GM18951 (cell line): ENCODE measurements at regions not wholly inside any gene's neighbourhood (a gene's known extent, or its start where the extent isn't known, plus 50 kb on each side); places are given as distances from the start of the nearest gene placed in this dataset.

ENCODE experiments used
- POLR2A ChIP-seq: IDR thresholded peaks from 4 replicates; pipeline ENCODE4 v1.6.1; 2011; ENCODE audit warnings: mild to moderate bottlenecking; ENCODE audit not compliant: insufficient read length, insufficient read depth; ENCODE audit errors: extremely low read depth
- in situ Hi-C: fragments of 300-500 bp; cut with MboI; formaldehyde crosslinking; loops from one replicate; pipeline ENCODE4 v1.12.0; 2022; ENCODE audit warnings: low sequenced_read_pairs, mixed read lengths, inconsistent platforms; ENCODE audit not compliant: unreplicated experiment

- TF ChIP-seq POLR2A, result no peak
- in situ Hi-C loops, result no loop called here
Measured at GRCh38 chr13:44088991-44089413, 209.3 kb downstream of the LACC1 start.

DNA sequence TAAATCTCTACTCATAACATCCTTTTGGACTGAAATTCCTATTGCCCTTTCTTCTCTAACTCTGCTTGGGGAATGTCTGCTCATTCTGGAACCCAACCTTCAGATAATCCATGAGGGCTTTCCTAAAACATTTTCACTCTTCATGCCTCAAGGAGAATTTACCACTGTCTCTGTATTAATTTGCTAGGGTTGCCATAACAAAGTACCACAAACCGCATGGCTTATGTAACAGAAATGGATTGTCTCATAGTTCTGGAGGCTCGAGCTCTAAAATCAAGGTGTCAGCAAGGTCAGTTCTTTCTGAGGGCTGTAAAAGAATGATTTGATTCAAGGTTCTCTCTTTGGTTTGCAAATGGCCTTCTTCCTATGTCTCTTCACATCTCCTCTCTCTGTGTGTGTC is 209.7 kb downstream of the LACC1 start:
- TF ChIP-seq POLR2A, result no peak
- in situ Hi-C loops, result no loop called here

DNA sequence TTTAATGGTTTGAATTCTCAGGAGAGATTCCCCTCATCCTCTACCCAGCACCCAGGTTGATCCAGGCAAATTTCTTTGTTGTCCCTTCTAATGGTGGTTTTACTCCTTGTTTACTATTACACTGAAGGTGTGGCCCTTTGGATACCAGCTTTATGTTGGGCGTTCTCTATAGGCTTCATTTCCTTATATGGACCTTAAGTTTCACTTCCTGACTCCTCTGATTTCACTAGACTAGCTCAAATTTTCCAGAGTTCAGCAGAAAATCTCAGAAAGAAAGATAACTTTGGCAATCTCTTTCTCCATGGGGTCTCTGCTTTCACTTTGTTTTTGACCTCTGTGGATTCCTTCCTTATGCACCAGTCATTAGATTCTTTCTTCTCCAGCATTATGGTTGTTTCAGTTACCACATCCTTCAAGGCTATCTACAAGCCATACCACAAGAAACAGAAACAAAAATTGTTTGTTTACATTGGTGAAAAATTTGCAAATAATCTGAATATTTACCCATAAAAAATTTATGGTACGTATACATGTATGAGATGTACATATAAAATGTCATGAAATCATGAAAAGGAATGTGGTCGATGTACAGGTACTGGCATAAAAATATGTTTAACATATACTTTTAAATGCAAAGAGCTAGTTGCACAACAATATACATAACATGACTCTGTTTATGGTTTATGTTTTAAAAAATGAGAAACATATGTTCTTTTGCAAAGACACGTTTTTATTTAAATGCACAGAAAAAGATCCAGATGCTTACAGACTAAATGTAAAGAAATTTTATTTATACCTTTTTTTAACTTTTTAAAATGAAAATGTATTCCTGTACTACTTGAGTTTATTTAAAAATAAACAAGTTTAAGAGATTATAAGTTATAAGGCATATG is 212.6 kb downstream of the LACC1 start:
- in situ Hi-C loops, result no loop called here
- no peak for TF ChIP-seq POLR2A

DNA sequence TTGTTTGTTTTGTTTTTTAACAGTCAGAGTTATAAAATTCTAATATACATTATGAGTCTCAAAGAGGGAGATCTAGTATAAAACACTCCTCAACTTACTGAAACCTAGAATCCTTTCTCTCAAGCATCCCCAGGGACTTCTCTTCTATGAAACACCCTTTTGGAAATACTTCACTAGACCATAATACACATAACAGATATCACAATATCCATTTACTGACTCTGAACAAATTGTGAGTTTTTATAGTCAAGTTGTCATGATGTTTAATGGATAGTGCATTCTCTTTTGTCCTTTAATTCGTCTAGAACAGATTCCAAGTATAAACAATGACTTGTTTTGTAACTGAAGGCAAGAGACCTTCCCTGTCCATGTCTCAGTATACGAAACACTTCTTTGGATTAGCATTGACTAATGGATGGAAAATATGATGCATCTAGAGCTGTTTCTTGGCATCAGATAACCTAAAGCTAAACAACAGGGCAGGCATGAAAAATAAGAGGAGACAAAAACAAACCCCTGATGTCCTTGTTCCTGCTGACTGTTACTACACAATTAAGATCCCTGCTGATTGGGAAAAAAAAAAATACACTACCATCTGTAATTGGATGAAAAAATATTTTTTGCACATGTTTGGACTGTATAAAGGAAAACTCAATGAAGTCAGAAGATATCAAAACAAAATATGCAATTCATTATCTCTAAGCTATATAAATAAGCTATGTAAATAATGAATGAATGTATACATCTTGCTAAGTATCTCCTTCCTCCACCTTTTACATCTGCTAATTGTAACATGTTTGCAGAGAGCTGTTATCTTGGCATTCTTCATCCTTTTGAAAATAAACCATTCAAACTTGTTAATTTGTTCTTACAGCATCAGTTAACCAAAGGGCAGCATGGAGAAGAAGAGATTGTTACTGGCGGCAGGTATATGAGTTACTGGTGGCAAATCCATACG is 214.2 kb downstream of the LACC1 start:
- TF ChIP-seq POLR2A, result no peak
- in situ Hi-C loops, result no loop called here

GRCh38 chr13:44096901-44097300 is 217.2 kb downstream of the LACC1 start:
- in situ Hi-C loops, result no loop called here
- no peak for TF ChIP-seq POLR2A

- in situ Hi-C loops, result no loop called here
- TF ChIP-seq POLR2A, result no peak
Measured at GRCh38 chr13:44098559-44098958, 218.9 kb downstream of the LACC1 start.

DNA sequence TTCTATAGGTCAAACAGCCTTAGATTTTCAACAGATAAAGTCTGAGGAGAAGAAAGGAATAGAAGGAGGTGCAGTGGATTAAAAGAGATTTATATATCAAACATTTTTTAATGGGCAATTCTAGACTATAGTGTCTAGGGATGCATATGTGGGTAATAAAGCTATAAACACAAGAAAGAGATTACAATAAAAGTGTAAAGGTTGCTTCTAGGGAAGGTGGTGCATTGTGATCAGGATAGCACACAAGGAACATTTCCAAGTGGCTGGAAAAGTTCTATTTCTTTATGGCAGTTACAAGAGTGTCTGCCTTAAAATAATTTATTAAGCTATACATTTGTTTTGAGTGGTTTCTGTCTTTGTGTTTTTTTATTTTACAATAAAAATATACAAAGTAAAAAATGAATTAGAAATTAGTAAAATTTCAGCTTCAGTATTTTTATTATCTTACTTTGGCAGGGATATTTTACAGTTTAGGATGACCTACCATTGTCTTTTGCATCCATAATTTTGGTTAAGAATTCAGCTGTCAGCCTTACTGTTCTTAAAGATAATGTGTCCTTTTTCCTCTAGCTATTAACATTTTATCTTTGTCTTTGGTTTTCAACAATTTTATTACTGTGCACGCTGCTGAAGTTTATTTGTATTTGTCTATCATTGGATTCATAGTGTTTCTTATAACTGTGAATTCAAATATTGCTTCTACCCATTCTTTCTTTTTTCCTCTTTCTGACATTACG is 221.8 kb downstream of the LACC1 start:
- in situ Hi-C loops, result no loop called here
- no peak for TF ChIP-seq POLR2A

GRCh38 chr13:44103429-44104196 is 223.9 kb downstream of the LACC1 start:
- no peak for TF ChIP-seq POLR2A

DNA sequence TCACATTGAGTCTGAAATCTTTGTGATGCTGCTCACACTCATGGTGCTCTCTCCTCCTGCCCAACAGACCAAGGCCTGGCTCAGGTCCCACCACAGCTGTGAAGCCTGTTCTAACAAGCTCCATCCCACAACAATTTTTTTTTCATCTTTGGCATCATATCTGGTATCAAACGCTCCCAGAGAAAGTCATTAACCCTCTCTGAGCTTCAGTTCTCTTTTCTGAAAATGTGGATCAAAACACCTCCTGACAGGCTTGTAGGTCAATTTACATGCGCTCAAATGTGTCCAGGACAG is 224.4 kb downstream of the LACC1 start:
- no peak for TF ChIP-seq POLR2A
- in situ Hi-C loops, result no loop called here

More at GRCh38 chr13:44103429-44104196, 223.9 kb downstream of the LACC1 start:
- in situ Hi-C loops, result no loop called here

GRCh38 chr13:44104969-44105368 is 225.3 kb downstream of the LACC1 start:
- TF ChIP-seq POLR2A, result no peak
- in situ Hi-C loops, result no loop called here

DNA sequence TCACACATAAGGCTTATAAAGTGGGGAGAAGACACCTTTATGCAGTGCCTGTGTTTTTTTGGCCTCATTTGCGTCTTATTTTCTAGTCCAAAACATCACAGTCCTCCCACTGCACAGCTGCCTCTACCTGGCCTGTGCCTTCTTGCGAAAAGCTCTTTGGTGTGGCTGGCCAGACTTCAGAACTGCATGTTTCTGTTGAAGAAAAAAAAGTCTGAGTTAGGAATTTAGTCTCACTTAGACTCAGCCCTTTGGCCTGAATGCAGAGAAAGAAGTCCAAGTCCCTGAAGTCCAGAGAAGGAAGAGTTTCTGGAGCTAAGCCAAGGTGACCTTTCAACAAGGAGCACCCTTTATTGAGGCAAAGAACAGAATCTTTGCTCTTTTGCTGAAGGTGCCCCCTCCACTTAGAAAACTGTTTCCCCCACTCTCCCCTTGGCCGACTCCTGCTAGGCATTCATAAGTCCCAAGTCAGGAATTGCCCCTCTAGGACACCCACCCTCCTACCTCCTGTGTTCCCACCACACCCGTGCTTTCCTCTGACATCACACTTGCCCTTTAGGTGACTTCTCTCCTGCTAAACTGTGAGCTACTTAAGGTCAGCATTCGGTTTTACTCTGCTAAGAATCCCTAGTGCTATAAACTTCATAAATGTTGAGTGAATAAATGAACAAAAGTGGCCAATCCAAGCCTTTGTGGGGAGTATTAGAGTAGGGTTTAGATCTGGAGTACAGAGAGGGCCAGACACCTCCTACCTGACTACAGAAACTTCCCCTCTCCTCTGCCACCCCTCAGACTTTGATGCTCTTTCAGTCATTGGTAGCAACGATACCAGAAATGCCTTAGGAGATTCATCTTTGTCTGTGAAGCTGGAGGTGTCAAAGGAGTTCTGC is 226.8 kb downstream of the LACC1 start:
- in situ Hi-C loops, result no loop called here
- TF ChIP-seq POLR2A, result no peak
